Upper lobe of left lung (tissue), 4 donors: ENCODE measurements at regions not wholly inside any gene's neighbourhood (a gene's known extent, or its start where the extent isn't known, plus 50 kb on each side); places are given as distances from the start of the nearest gene placed in this dataset.

ENCODE experiments used
- CTCF ChIP-seq, 6 experiments: fragments of 450-650 bp in 4 of 6; fragments of 200-600 bp in 2 of 6; sonication (generic) in 2 of 6; IDR thresholded peaks; one replicate each; pipeline ENCODE4 v1.5.1; 2016 to 2019; ENCODE audit warnings: antibody characterized with exemption in 6 of 6
- EP300 ChIP-seq, 4 donors: sonication (generic); formaldehyde crosslinking; IDR thresholded peaks; one replicate each; pipeline ENCODE4 v1.5.1; 2017; ENCODE audit warnings: antibody characterized with exemption in 4 of 4, control low read depth in 2 of 4
- POLR2A ChIP-seq, 4 donors: fragments of 450-650 bp; IDR thresholded peaks; one replicate each; pipeline ENCODE4 v1.5.1; 2016 to 2017; ENCODE audit warnings: antibody characterized with exemption in 4 of 4, mild to moderate bottlenecking in 2 of 4
- POLR2AphosphoS5 ChIP-seq, 2 donors: sonication (generic); formaldehyde crosslinking; IDR thresholded peaks; one replicate each; pipeline ENCODE4 v1.5.1; 2017; ENCODE audit warnings: antibody characterized with exemption in 2 of 2

GRCh38 chr10:3623746-3624145, 161.3 kb downstream of the KLF6 start:
- no peak for TF ChIP-seq CTCF (IDR thresholded peaks at IDR 0.05)
- no peak for TF ChIP-seq EP300 (IDR thresholded peaks at IDR 0.05)
- TF ChIP-seq POLR2A (IDR thresholded peaks at IDR 0.05), result no peak
- peak in 1 of 2 donors; percentile 31 for TF ChIP-seq POLR2AphosphoS5 (IDR thresholded peaks at IDR 0.05)
